B cell (primary cell): ENCODE measurements at regions not wholly inside any gene's neighbourhood (a gene's known extent, or its start where the extent isn't known, plus 50 kb on each side); places are given as distances from the start of the nearest gene placed in this dataset.

Source experiments
- CTCF ChIP-seq: fragments of 200-600 bp; IDR thresholded peaks from one replicate; pipeline ENCODE4 v1.8.0; 2022; ENCODE audit warnings: antibody characterized with exemption, mild to moderate bottlenecking
- EZH2 ChIP-seq: IDR thresholded peaks from 2 replicates; pipeline ENCODE4 v1.6.1; 2012; ENCODE audit warnings: borderline replicate concordance, low read depth, mild to moderate bottlenecking, moderate library complexity, low read length; ENCODE audit not compliant: insufficient read depth, poor library complexity, severe bottlenecking

- TF ChIP-seq CTCF (no peak), EZH2 (no peak)
Observed at GRCh38 chr2:128753321-128753720, 434.7 kb upstream of the HS6ST1 start.
